K562 (cell line): ENCODE measurements at regions not wholly inside any gene's neighbourhood (a gene's known extent, or its start where the extent isn't known, plus 50 kb on each side); places are given as distances from the start of the nearest gene placed in this dataset.

Source experiments
- ATAC-seq: fragments of 200-7000 bp; cut with Tn5 transposase; 3 replicates; pipeline ENCODE4 v1.9.1; 2020; ENCODE audit warnings: moderate library complexity
- BruUV-seq: library from RNA; stranded (reverse); fragments of 400-500 nt; replicated peaks from 2 replicates; lab custom pipeline; 2021; lab: Mats Ljungman, UMichigan
- CTCF ChIA-PET: fragments of 300-600 bp; formaldehyde crosslinking; extraction: SDS; loops from one replicate; lab custom pipeline; 2021; ENCODE audit warnings: low intra/inter-chr PET ratio; lab: Yijun Ruan, JAX
- POLR2A ChIA-PET: fragments of 300-600, 350-650 bp; sonication (Branson Sonifier 250); formaldehyde crosslinking; extraction: SDS; loops from one replicate; lab custom pipeline; 2021; ENCODE audit warnings: antibody characterized with exemption, inconsistent platforms; lab: Yijun Ruan, JAX
- DNase-seq, 4 experiments: peaks; one replicate each; pipeline versions ENCODE4 v3.0.0 to v3.0.0-alpha.2; 2011 to 2018; ENCODE audit warnings: low spot score in 3 of 4, mixed read lengths in 3 of 4; ENCODE audit errors: extremely low read depth in 1 of 4
- FAIRE-seq: peaks from 2 replicates; lab custom pipeline; 2011; peaks lifted over from hg19 to GRCh38; lab: Jason Lieb, UNC
- H2AFZ ChIP-seq: 2 replicates; pipeline ENCODE4 v1.6.0; 2011; ENCODE audit warnings: low read depth, low read length, control low read depth, inconsistent platforms
- H3K27ac ChIP-seq: fragments of 200-600 bp; 3 replicates; pipeline ENCODE4 v1.8.0; 2011; ENCODE audit warnings: low read depth, mild to moderate bottlenecking, control low read depth, inconsistent platforms, low read length, moderate library complexity, mixed read lengths; ENCODE audit errors: extremely low read depth
- H3K27me3 ChIP-seq, 2 experiments: fragments of 300-600 bp in 1 of 2; 2 replicates in 1 of 2; 3 replicates in 1 of 2; pipeline versions ENCODE4 v1.6.0 to v1.8.0; 2011; ENCODE audit warnings: inconsistent platforms in 2 of 2, low read length in 2 of 2, mild to moderate bottlenecking in 1 of 2, mixed read lengths in 1 of 2, moderate library complexity in 1 of 2; ENCODE audit not compliant: control insufficient read depth in 2 of 2, insufficient read depth in 2 of 2
- H3K36me3 ChIP-seq: fragments of 300-600 bp; 3 replicates; pipeline ENCODE4 v1.8.0; 2011; ENCODE audit warnings: mild to moderate bottlenecking, low read length, inconsistent platforms; ENCODE audit not compliant: control insufficient read depth, insufficient read depth
- H3K4me1 ChIP-seq, 2 experiments: fragments of 200-600 bp in 1 of 2; replicated peaks in 1 of 2; 2 replicates in 1 of 2; 3 replicates in 1 of 2; pipeline versions ENCODE4 v1.5.1 to v1.8.0; 2011; ENCODE audit warnings: inconsistent platforms in 2 of 2, low read length in 2 of 2, mild to moderate bottlenecking in 1 of 2, mixed read lengths in 1 of 2, moderate library complexity in 1 of 2; ENCODE audit not compliant: control insufficient read depth in 2 of 2, insufficient read depth in 2 of 2
- H3K4me2 ChIP-seq: 2 replicates; pipeline ENCODE4 v1.6.1; 2011; ENCODE audit warnings: low read length, control low read depth, inconsistent platforms, mixed read lengths; ENCODE audit not compliant: insufficient read depth
- H3K4me3 ChIP-seq: fragments of 200-600 bp; sonication (generic), shearing (Covaris generic); 2 replicates; pipeline ENCODE4 v1.5.1; 2016; ENCODE audit warnings: control low read depth, inconsistent platforms
- H3K79me2 ChIP-seq: fragments of 200-600 bp; 3 replicates; pipeline ENCODE4 v1.8.0; 2011; ENCODE audit warnings: low read length, inconsistent platforms; ENCODE audit not compliant: control insufficient read depth, insufficient read depth
- H3K9ac ChIP-seq, 2 experiments: 2 replicates each; pipeline versions ENCODE4 v1.6.0 to v1.6.1; 2011; ENCODE audit warnings: low read depth in 2 of 2, low read length in 2 of 2, control low read depth in 1 of 2, inconsistent platforms in 1 of 2, mild to moderate bottlenecking in 1 of 2, mixed read lengths in 1 of 2; ENCODE audit not compliant: insufficient read depth in 1 of 2
- H3K9me1 ChIP-seq: one replicate; pipeline ENCODE4 v1.6.0; 2011; ENCODE audit warnings: inconsistent platforms, mild to moderate bottlenecking, low read length, moderate library complexity; ENCODE audit not compliant: control insufficient read depth, insufficient read depth
- H3K9me3 ChIP-seq: replicated peaks from 2 replicates; pipeline ENCODE4 v1.5.1; 2011; ENCODE audit warnings: low read depth, low read length, inconsistent platforms; ENCODE audit not compliant: control insufficient read depth, insufficient read depth
- H4K20me1 ChIP-seq: replicated peaks from 2 replicates; pipeline ENCODE4 v1.6.1; 2011; ENCODE audit warnings: low read length, inconsistent platforms, mixed read lengths; ENCODE audit not compliant: control insufficient read depth, insufficient read depth
- ARID1B ChIP-seq: fragments of 450-650 bp; IDR thresholded peaks from 2 replicates; pipeline ENCODE4 v1.6.1; 2016; ENCODE audit warnings: antibody characterized with exemption, mild to moderate bottlenecking, inconsistent platforms
- DIDO1 ChIP-seq: fragments of 450-650 bp; IDR thresholded peaks from 2 replicates; pipeline ENCODE4 v1.6.1; 2016; ENCODE audit warnings: low read depth, missing biosample characterization, missing genetic modification characterization
- GTF3C2 ChIP-seq: IDR thresholded peaks from 3 replicates; pipeline ENCODE4 v1.6.1; 2011; ENCODE audit warnings: borderline replicate concordance, mild to moderate bottlenecking, moderate library complexity; ENCODE audit not compliant: insufficient read length; ENCODE audit errors: extremely low read depth
- HMBOX1 ChIP-seq: sonication (generic); IDR thresholded peaks from 2 replicates; pipeline ENCODE4 v1.6.1; 2016
- MEF2D ChIP-seq: conservative IDR thresholded peaks from 2 replicates; pipeline ENCODE4 v1.6.1; 2016; ENCODE audit warnings: low read depth, missing genetic modification characterization, missing compliant biosample characterization
- NCOA2 ChIP-seq, 2 experiments: fragments of 450-650 bp; IDR thresholded peaks; 2 replicates each; pipeline ENCODE4 v1.6.1; 2018; ENCODE audit warnings: mild to moderate bottlenecking in 2 of 2, moderate library complexity in 1 of 2; ENCODE audit not compliant: partially characterized antibody in 2 of 2
- PRPF4 ChIP-seq: fragments of 200-400 bp; formaldehyde crosslinking; IDR thresholded peaks from one replicate; pipeline ENCODE4 v1.6.1; 2017; ENCODE audit warnings: low read length, low read depth, mild to moderate bottlenecking; ENCODE audit not compliant: insufficient read depth, poor library complexity, severe bottlenecking
- PTRF ChIP-seq: fragments of 450-650 bp; IDR thresholded peaks from 2 replicates; pipeline ENCODE4 v1.6.1; 2016; ENCODE audit warnings: mild to moderate bottlenecking, missing genetic modification characterization, missing compliant biosample characterization
- PTTG1 ChIP-seq: fragments of 450-650 bp; IDR thresholded peaks from 2 replicates; pipeline ENCODE4 v1.6.1; 2016; ENCODE audit warnings: low read depth, mild to moderate bottlenecking, missing genetic modification characterization, missing compliant biosample characterization
- RBFOX2 ChIP-seq: fragments of 200-400 bp; formaldehyde crosslinking; IDR thresholded peaks from 2 replicates; pipeline ENCODE4 v1.6.1; 2017; ENCODE audit warnings: low read depth, mild to moderate bottlenecking, low read length, moderate library complexity
- TSC22D4 ChIP-seq: fragments of 450-650 bp; IDR thresholded peaks from 2 replicates; pipeline ENCODE4 v1.6.1; 2016; ENCODE audit warnings: missing genetic modification characterization, missing biosample characterization, control low read depth
- YBX1 ChIP-seq: fragments of 450-650 bp; IDR thresholded peaks from 2 replicates; pipeline ENCODE4 v1.7.1; 2016; ENCODE audit warnings: mild to moderate bottlenecking
- YY1 ChIP-seq, 3 experiments: IDR thresholded peaks; 2 replicates each; pipeline ENCODE4 v1.6.1; 2011; ENCODE audit warnings: low read length in 2 of 3, mild to moderate bottlenecking in 2 of 3, moderate library complexity in 2 of 3, borderline replicate concordance in 1 of 3, control low read depth in 1 of 3, low read depth in 1 of 3; ENCODE audit not compliant: insufficient read depth in 3 of 3, insufficient replicate concordance in 2 of 3, control insufficient read depth in 1 of 3, insufficient read length in 1 of 3; ENCODE audit errors: extremely low read depth in 1 of 3
- ZNF398 ChIP-seq: fragments of 250-450 bp; sonication (Bioruptor Pico); IDR thresholded peaks from 2 replicates; pipeline ENCODE4 v1.8.0; 2021; ENCODE audit warnings: moderate library complexity, mild to moderate bottlenecking, inconsistent platforms
- WGBS: fragments of 100-300 bp; shearing (Covaris generic); methylation state at CpG from one replicate; pipeline ENCODE4 v1.1.6; 2016; ENCODE audit warnings: low coverage, mixed read lengths; ENCODE audit not compliant: insufficient coverage; ENCODE audit errors: missing lambda C conversion rate; 5-methylcytosine and 5-hydroxymethylcytosine counted together
- in situ Hi-C: fragments of 300-500 bp; cut with MboI; formaldehyde crosslinking; loops from 4 replicates; pipeline ENCODE4 v1.15.0; 2018; ENCODE audit warnings: inconsistent platforms, mixed read lengths
- intact Hi-C: fragments of 100-400 bp; cut with micrococcal nuclease; formaldehyde crosslinking; loops from 2 replicates; pipeline ENCODE4 v1.14.2; 2022

GRCh38 chr4:54855191-54855854 is 197.6 kb downstream of the KIT start:
- CTCF ChIA-PET = no interaction called here
- DNase-seq = no peak
- H3K36me3 ChIP-seq = no peaks in the 10 kb centered on the region
- intact Hi-C loops = no loop called here
- H3K27ac ChIP-seq = no peak overlapping the region
- H3K4me1 ChIP-seq = no peaks in the 10 kb centered on the region
- 0 out of 5 replicates have a peak, but pooled peaks cover 0 to 3% of the 10 kb centered on the region in 2 experiments for H3K27me3 ChIP-seq
- TF ChIP-seq ZNF398 (CRISPR knock-in tag) = no peak
- no peak for TF ChIP-seq RBFOX2
- TF ChIP-seq YBX1 = no peak
- TF ChIP-seq PTTG1 (tag) = no peak
- TF ChIP-seq TSC22D4 (tag) = no peak
- TF ChIP-seq MEF2D (tag) = no peak
- TF ChIP-seq PTRF (tag) = no peak
- no peak for TF ChIP-seq DIDO1 (tag)
- TF ChIP-seq HMBOX1 = no peak
- no peak for TF ChIP-seq ARID1B
- TF ChIP-seq NCOA2 (IDR thresholded peaks at IDR 0.05; ENCODE audit: partially characterized antibody in 2 of 2) = no peak
- TF ChIP-seq YY1 (IDR thresholded peaks at IDR 0.05; ENCODE audit: borderline replicate concordance in 1 of 3, control insufficient read depth in 1 of 3, extremely low read depth in 1 of 3, insufficient read depth in 3 of 3, insufficient read length in 1 of 3, insufficient replicate concordance in 2 of 3, low read depth in 1 of 3, low read length in 2 of 3) = no peak
- no peak for TF ChIP-seq GTF3C2
- TF ChIP-seq PRPF4 = no peak
- no peak overlapping the region for H3K4me3 ChIP-seq
- POLR2A ChIA-PET = no interaction called here
- H3K9ac ChIP-seq = no peak overlapping the region
- no peaks in the 10 kb centered on the region for H3K9me1 ChIP-seq
- no peak overlapping the region for H3K4me2 ChIP-seq
- WGBS = 0% methylated on average over 9 of the region's 9 CpGs
- H3K9me3 ChIP-seq = no peaks in the 10 kb centered on the region
- no TSS peak for BruUV-seq
- H3K79me2 ChIP-seq = no peaks in the 10 kb centered on the region
- in situ Hi-C loops = no loop called here
- ATAC-seq = no peak
- no peaks in the 10 kb centered on the region for H4K20me1 ChIP-seq
- FAIRE-seq = no peak
- H2AFZ ChIP-seq = no peak overlapping the region
